GM19025 (cell line): ENCODE measurements at regions not wholly inside any gene's neighbourhood (a gene's known extent, or its start where the extent isn't known, plus 50 kb on each side); places are given as distances from the start of the nearest gene placed in this dataset.

Experiments used
- ATAC-seq: cut with Tn5 transposase; IDR thresholded peaks from one replicate; pipeline ENCODE4 v1.9.1; 2021; ENCODE audit warnings: mild to moderate bottlenecking, low read depth, moderate library complexity; ENCODE audit not compliant: unreplicated experiment

GRCh38 chr20:23211164-23211563 lies 125.0 kb upstream of the CD93 start:
- ATAC-seq: no peak

- no peak for ATAC-seq
Measured at GRCh38 chr20:23207826-23208540, 121.9 kb upstream of the CD93 start.

- no peak for ATAC-seq
Measured at GRCh38 chr20:23206995-23207394, 120.9 kb upstream of the CD93 start.

- no peak for ATAC-seq
Measured at GRCh38 chr20:23206061-23206460, 119.9 kb upstream of the CD93 start.

- ATAC-seq: no peak
Measured at GRCh38 chr20:23205611-23206041, 119.5 kb upstream of the CD93 start.

GRCh38 chr20:23205211-23205610 lies 119.1 kb upstream of the CD93 start:
- ATAC-seq: no peak

GRCh38 chr20:23203951-23204730 lies 118.0 kb upstream of the CD93 start:
- ATAC-seq: no peak

GRCh38 chr20:23203310-23203709 lies 117.2 kb upstream of the CD93 start:
- ATAC-seq: no peak

- ATAC-seq: no peak
Measured at GRCh38 chr20:23201658-23202057, 115.5 kb upstream of the CD93 start.

- ATAC-seq: no peak
Measured at GRCh38 chr20:23200914-23201313, 114.8 kb upstream of the CD93 start.

- no peak for ATAC-seq
Measured at GRCh38 chr20:23200413-23200812, 114.3 kb upstream of the CD93 start.

GRCh38 chr20:23199356-23199755 lies 113.2 kb upstream of the CD93 start:
- no peak for ATAC-seq

- ATAC-seq: no peak
Measured at GRCh38 chr20:23198815-23199214, 112.7 kb upstream of the CD93 start.

GRCh38 chr20:23197836-23198235 lies 111.7 kb upstream of the CD93 start:
- no peak for ATAC-seq

GRCh38 chr20:23195636-23196035 lies 109.5 kb upstream of the CD93 start:
- no peak for ATAC-seq

GRCh38 chr20:23193801-23194384 lies 107.8 kb upstream of the CD93 start:
- no peak for ATAC-seq

- no peak for ATAC-seq
Measured at GRCh38 chr20:23192469-23192868, 106.3 kb upstream of the CD93 start.

- ATAC-seq: no peak
Measured at GRCh38 chr20:23190557-23190956, 104.4 kb upstream of the CD93 start.

- no peak for ATAC-seq
Measured at GRCh38 chr20:23189854-23190253, 103.7 kb upstream of the CD93 start.

- ATAC-seq: no peak
Measured at GRCh38 chr20:23189341-23189740, 103.2 kb upstream of the CD93 start.

GRCh38 chr20:23188377-23189169 lies 102.4 kb upstream of the CD93 start:
- no peak for ATAC-seq
